K562 (cell line): ENCODE measurements at regions not wholly inside any gene's neighbourhood (a gene's known extent, or its start where the extent isn't known, plus 50 kb on each side); places are given as distances from the start of the nearest gene placed in this dataset.

Experiments used
- ATAC-seq: fragments of 200-7000 bp; cut with Tn5 transposase; 3 replicates; pipeline ENCODE4 v1.9.1; 2020; ENCODE audit warnings: moderate library complexity
- BruUV-seq: library from RNA; stranded (reverse); fragments of 400-500 nt; replicated peaks from 2 replicates; lab custom pipeline; 2021; lab: Mats Ljungman, UMichigan
- CTCF ChIA-PET: fragments of 300-600 bp; formaldehyde crosslinking; extraction: SDS; loops from one replicate; lab custom pipeline; 2021; ENCODE audit warnings: low intra/inter-chr PET ratio; lab: Yijun Ruan, JAX
- POLR2A ChIA-PET: fragments of 300-600, 350-650 bp; sonication (Branson Sonifier 250); formaldehyde crosslinking; extraction: SDS; loops from one replicate; lab custom pipeline; 2021; ENCODE audit warnings: antibody characterized with exemption, inconsistent platforms; lab: Yijun Ruan, JAX
- DNase-seq, 4 experiments: peaks; one replicate each; pipeline versions ENCODE4 v3.0.0 to v3.0.0-alpha.2; 2011 to 2018; ENCODE audit warnings: low spot score in 3 of 4, mixed read lengths in 3 of 4; ENCODE audit errors: extremely low read depth in 1 of 4
- FAIRE-seq: peaks from 2 replicates; lab custom pipeline; 2011; peaks lifted over from hg19 to GRCh38; lab: Jason Lieb, UNC
- H2AFZ ChIP-seq: 2 replicates; pipeline ENCODE4 v1.6.0; 2011; ENCODE audit warnings: low read depth, low read length, control low read depth, inconsistent platforms
- H3K27ac ChIP-seq: fragments of 200-600 bp; 3 replicates; pipeline ENCODE4 v1.8.0; 2011; ENCODE audit warnings: low read depth, mild to moderate bottlenecking, control low read depth, inconsistent platforms, low read length, moderate library complexity, mixed read lengths; ENCODE audit errors: extremely low read depth
- H3K27me3 ChIP-seq, 2 experiments: fragments of 300-600 bp in 1 of 2; 2 replicates in 1 of 2; 3 replicates in 1 of 2; pipeline versions ENCODE4 v1.6.0 to v1.8.0; 2011; ENCODE audit warnings: inconsistent platforms in 2 of 2, low read length in 2 of 2, mild to moderate bottlenecking in 1 of 2, mixed read lengths in 1 of 2, moderate library complexity in 1 of 2; ENCODE audit not compliant: control insufficient read depth in 2 of 2, insufficient read depth in 2 of 2
- H3K36me3 ChIP-seq: fragments of 300-600 bp; 3 replicates; pipeline ENCODE4 v1.8.0; 2011; ENCODE audit warnings: mild to moderate bottlenecking, low read length, inconsistent platforms; ENCODE audit not compliant: control insufficient read depth, insufficient read depth
- H3K4me1 ChIP-seq, 2 experiments: fragments of 200-600 bp in 1 of 2; replicated peaks in 1 of 2; 2 replicates in 1 of 2; 3 replicates in 1 of 2; pipeline versions ENCODE4 v1.5.1 to v1.8.0; 2011; ENCODE audit warnings: inconsistent platforms in 2 of 2, low read length in 2 of 2, mild to moderate bottlenecking in 1 of 2, mixed read lengths in 1 of 2, moderate library complexity in 1 of 2; ENCODE audit not compliant: control insufficient read depth in 2 of 2, insufficient read depth in 2 of 2
- H3K4me2 ChIP-seq: 2 replicates; pipeline ENCODE4 v1.6.1; 2011; ENCODE audit warnings: low read length, control low read depth, inconsistent platforms, mixed read lengths; ENCODE audit not compliant: insufficient read depth
- H3K4me3 ChIP-seq: fragments of 200-600 bp; sonication (generic), shearing (Covaris generic); 2 replicates; pipeline ENCODE4 v1.5.1; 2016; ENCODE audit warnings: control low read depth, inconsistent platforms
- H3K79me2 ChIP-seq: fragments of 200-600 bp; 3 replicates; pipeline ENCODE4 v1.8.0; 2011; ENCODE audit warnings: low read length, inconsistent platforms; ENCODE audit not compliant: control insufficient read depth, insufficient read depth
- H3K9ac ChIP-seq, 2 experiments: 2 replicates each; pipeline versions ENCODE4 v1.6.0 to v1.6.1; 2011; ENCODE audit warnings: low read depth in 2 of 2, low read length in 2 of 2, control low read depth in 1 of 2, inconsistent platforms in 1 of 2, mild to moderate bottlenecking in 1 of 2, mixed read lengths in 1 of 2; ENCODE audit not compliant: insufficient read depth in 1 of 2
- H3K9me1 ChIP-seq: one replicate; pipeline ENCODE4 v1.6.0; 2011; ENCODE audit warnings: inconsistent platforms, mild to moderate bottlenecking, low read length, moderate library complexity; ENCODE audit not compliant: control insufficient read depth, insufficient read depth
- H3K9me3 ChIP-seq: replicated peaks from 2 replicates; pipeline ENCODE4 v1.5.1; 2011; ENCODE audit warnings: low read depth, low read length, inconsistent platforms; ENCODE audit not compliant: control insufficient read depth, insufficient read depth
- H4K20me1 ChIP-seq: replicated peaks from 2 replicates; pipeline ENCODE4 v1.6.1; 2011; ENCODE audit warnings: low read length, inconsistent platforms, mixed read lengths; ENCODE audit not compliant: control insufficient read depth, insufficient read depth
- ATF6 ChIP-seq: sonication (generic); formaldehyde crosslinking; IDR thresholded peaks from 2 replicates; pipeline ENCODE4 v1.4.0; 2020; ENCODE audit warnings: mild to moderate bottlenecking, missing genetic modification reagents
- BDP1 ChIP-seq: IDR thresholded peaks from 3 replicates; pipeline ENCODE4 v1.6.1; 2011; ENCODE audit not compliant: insufficient read length, insufficient read depth
- COPS2 ChIP-seq: fragments of 450-650 bp; conservative IDR thresholded peaks from 2 replicates; pipeline ENCODE4 v1.6.1; 2016; ENCODE audit warnings: mild to moderate bottlenecking, moderate library complexity
- E2F4 ChIP-seq: sonication (generic); formaldehyde crosslinking; IDR thresholded peaks from 2 replicates; pipeline ENCODE4 v1.8.0; 2022; ENCODE audit warnings: mild to moderate bottlenecking, low read depth, missing genetic modification reagents
- HLTF ChIP-seq: fragments of 450-650 bp; IDR thresholded peaks from 2 replicates; pipeline ENCODE4 v1.6.1; 2016
- JUND ChIP-seq, 2 experiments: IDR thresholded peaks; 2 replicates in 1 of 2; 3 replicates in 1 of 2; pipeline ENCODE4 v1.6.1; 2011; ENCODE audit warnings: borderline replicate concordance in 2 of 2, low read depth in 2 of 2, low read length in 2 of 2, improper control_type of control experiment in 1 of 2, missing biosample characterization in 1 of 2, missing genetic modification characterization in 1 of 2, missing genetic modification reagents in 1 of 2
- LARP7 ChIP-seq: fragments of 450-650 bp; IDR thresholded peaks from 2 replicates; pipeline ENCODE4 v1.6.1; 2016
- NBN ChIP-seq: fragments of 450-650 bp; IDR thresholded peaks from 2 replicates; pipeline ENCODE4 v1.6.1; 2016; ENCODE audit warnings: low read depth, mild to moderate bottlenecking
- NR1H2 ChIP-seq: sonication (generic); formaldehyde crosslinking; IDR thresholded peaks from 2 replicates; pipeline ENCODE4 v1.4.0; 2020; ENCODE audit warnings: mild to moderate bottlenecking, missing genetic modification reagents
- SP2 ChIP-seq: IDR thresholded peaks from 2 replicates; pipeline ENCODE4 v1.6.1; 2011; ENCODE audit warnings: mild to moderate bottlenecking, low read depth, low read length, moderate library complexity; ENCODE audit not compliant: poor library complexity, severe bottlenecking; ENCODE audit errors: extremely low read depth
- SRSF3 ChIP-seq: fragments of 200-400 bp; formaldehyde crosslinking; IDR thresholded peaks from 2 replicates; pipeline ENCODE4 v1.6.1; 2016; ENCODE audit warnings: mild to moderate bottlenecking, low read length, moderate library complexity; ENCODE audit not compliant: insufficient read depth
- TAF1 ChIP-seq: IDR thresholded peaks from 2 replicates; pipeline ENCODE4 v1.6.1; 2011; ENCODE audit warnings: mild to moderate bottlenecking, low read length, moderate library complexity; ENCODE audit not compliant: insufficient read depth, control insufficient read depth, severe bottlenecking; ENCODE audit errors: extremely low read depth
- XRCC5 ChIP-seq: fragments of 200-400 bp; formaldehyde crosslinking; IDR thresholded peaks from 2 replicates; pipeline ENCODE4 v1.6.1; 2017; ENCODE audit warnings: low read depth, mild to moderate bottlenecking, low read length
- ZBTB49 ChIP-seq: sonication (generic); formaldehyde crosslinking; IDR thresholded peaks from 2 replicates; pipeline ENCODE4 v1.8.0; 2022; ENCODE audit warnings: missing genetic modification reagents, mild to moderate bottlenecking, borderline replicate concordance
- ZNF277 ChIP-seq: fragments of 250-450 bp; sonication (Bioruptor Pico); IDR thresholded peaks from 2 replicates; pipeline ENCODE4 v1.8.0; 2022; ENCODE audit warnings: inconsistent platforms, mild to moderate bottlenecking, moderate library complexity, borderline replicate concordance
- WGBS: fragments of 100-300 bp; shearing (Covaris generic); methylation state at CpG from one replicate; pipeline ENCODE4 v1.1.6; 2016; ENCODE audit warnings: low coverage, mixed read lengths; ENCODE audit not compliant: insufficient coverage; ENCODE audit errors: missing lambda C conversion rate; 5-methylcytosine and 5-hydroxymethylcytosine counted together
- in situ Hi-C: fragments of 300-500 bp; cut with MboI; formaldehyde crosslinking; loops from 4 replicates; pipeline ENCODE4 v1.15.0; 2018; ENCODE audit warnings: inconsistent platforms, mixed read lengths
- intact Hi-C: fragments of 100-400 bp; cut with micrococcal nuclease; formaldehyde crosslinking; loops from 2 replicates; pipeline ENCODE4 v1.14.2; 2022

- TF ChIP-seq JUND (IDR thresholded peaks at IDR 0.05; ENCODE audit: borderline replicate concordance, low read depth, low read length): no peak
- TF ChIP-seq JUND (tag; IDR thresholded peaks at IDR 0.05; ENCODE audit: borderline replicate concordance, low read depth, low read length): no peak
- no peak for TF ChIP-seq ZNF277 (CRISPR knock-in tag)
- TF ChIP-seq ATF6: no peak
- no peak for TF ChIP-seq LARP7
- TF ChIP-seq HLTF: no peak
- no peak for TF ChIP-seq NBN
Measured at GRCh38 chr13:79018166-79018565, 359.2 kb upstream of the OBI1 start (continued).

GRCh38 chr13:79011179-79011578 is 352.2 kb upstream of the OBI1 start:
- Histone ChIP-seq H3K27ac (no peak overlapping the region), H3K9ac (no peak overlapping the region), H3K36me3 (no peaks in the 10 kb centered on the region), H3K9me1 (no peaks in the 10 kb centered on the region), H3K4me3 (no peak overlapping the region), H4K20me1 (no peaks in the 10 kb centered on the region), H3K9me3 (no peaks in the 10 kb centered on the region), H3K79me2 (no peaks in the 10 kb centered on the region), H3K4me2 (no peak overlapping the region), H2AFZ (no peak overlapping the region), H3K27me3 (no peaks in the 10 kb centered on the region), H3K4me1 (no peaks in the 10 kb centered on the region)
- ATAC-seq: no peak
- POLR2A ChIA-PET: no interaction called here
- 0% methylated on average over 2 of the region's 2 CpGs for WGBS
- in situ Hi-C loops (no loop called here), intact Hi-C loops (no loop called here)
- DNase-seq: no peak
- no TSS peak for BruUV-seq
- FAIRE-seq: no peak
- CTCF ChIA-PET: no interaction called here
- TF ChIP-seq NR1H2 (CRISPR knock-in tag): no peak
- no peak for TF ChIP-seq SRSF3
- TF ChIP-seq TAF1: no peak
- no peak for TF ChIP-seq COPS2
- no peak for TF ChIP-seq XRCC5
- no peak for TF ChIP-seq SP2
- no peak for TF ChIP-seq ZBTB49 (CRISPR knock-in tag)
- TF ChIP-seq BDP1: no peak
- no peak for TF ChIP-seq E2F4 (CRISPR knock-in tag)
